Glomerular visceral epithelial cell (primary cell): ENCODE measurements at regions not wholly inside any gene's neighbourhood (a gene's known extent, or its start where the extent isn't known, plus 50 kb on each side); places are given as distances from the start of the nearest gene placed in this dataset.

Source experiments
- DNase-seq: peaks from one replicate; pipeline ENCODE4 v3.0.0-alpha.2; 2016; ENCODE audit errors: extremely low spot score

- DNase-seq: no peak
Measured at GRCh38 chr1:106749491-106749890, 307.0 kb upstream of the PRMT6 start.

DNA sequence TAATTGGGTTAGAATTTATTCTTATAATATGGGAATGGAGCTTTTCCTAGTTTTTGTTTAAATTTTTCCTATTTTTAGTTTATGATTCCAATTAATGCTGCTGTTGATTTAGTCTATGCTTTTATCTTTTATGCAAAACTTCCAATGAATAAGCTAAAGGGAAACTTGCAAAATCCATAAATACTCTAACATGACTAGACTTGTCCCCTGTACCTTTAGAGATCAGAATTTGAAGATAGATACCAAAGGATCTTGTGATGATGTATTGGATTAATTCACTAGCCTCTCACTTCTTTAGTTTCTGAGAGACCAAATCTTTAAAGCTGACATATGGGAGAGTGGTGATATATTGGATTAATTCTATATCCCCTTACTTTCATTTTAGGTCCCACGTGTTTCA lies 306.6 kb upstream of the PRMT6 start:
- DNase-seq: no peak

DNA sequence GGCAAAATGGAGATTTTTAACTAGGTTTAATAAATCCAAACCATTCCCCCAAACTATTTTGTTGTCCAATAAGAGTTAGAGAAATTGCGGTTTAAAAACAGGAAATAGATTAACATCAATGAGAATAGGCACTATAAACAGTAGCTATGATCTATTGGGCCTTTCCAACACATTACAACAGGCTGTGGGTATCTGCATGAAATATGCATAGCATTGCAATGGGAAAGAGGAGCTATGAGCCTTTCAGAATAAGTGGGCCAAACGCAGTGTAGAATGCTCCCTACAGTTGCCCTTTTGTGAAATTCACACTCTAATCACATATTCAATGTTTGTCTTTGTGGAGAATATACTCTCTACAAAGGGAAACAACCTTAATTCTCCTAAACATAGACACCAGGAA lies 305.5 kb upstream of the PRMT6 start:
- no peak for DNase-seq

DNA sequence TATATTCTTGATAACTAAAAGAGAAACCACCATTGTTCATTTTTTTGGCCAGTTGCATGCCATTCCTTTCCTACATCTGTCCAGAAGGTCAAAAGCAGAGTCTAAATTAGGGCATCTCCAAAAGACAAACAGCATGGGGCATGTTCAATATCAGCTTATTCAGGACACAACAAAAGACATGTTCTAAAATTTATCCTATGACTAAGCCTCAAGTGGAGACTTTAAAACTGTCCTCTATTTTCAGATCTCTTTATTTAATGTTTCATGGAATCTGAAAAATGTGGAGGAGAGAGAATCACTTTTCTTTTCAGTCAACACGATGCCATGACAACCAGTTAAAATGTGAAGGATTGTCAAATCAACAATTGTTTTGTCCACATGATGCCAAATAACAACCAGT lies 303.4 kb upstream of the PRMT6 start:
- DNase-seq: no peak

DNA sequence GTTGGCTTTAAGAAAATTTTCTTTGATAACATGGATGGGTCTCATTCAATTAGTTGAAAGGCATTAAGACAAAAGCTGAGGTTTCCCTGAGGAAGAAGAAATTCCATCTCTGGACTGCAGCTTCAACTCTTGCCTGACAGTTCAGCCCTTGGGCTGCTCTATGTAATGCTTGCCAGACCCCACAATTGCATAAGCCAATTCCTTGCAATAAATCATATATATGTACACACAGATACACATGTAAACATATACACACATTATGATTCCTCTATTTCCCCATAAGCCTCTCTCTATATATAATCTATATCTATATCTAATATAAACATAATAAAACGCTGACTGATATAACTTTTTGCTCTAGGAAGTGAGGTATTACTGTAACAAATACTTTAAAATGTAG lies 301.5 kb upstream of the PRMT6 start:
- no peak for DNase-seq

DNA sequence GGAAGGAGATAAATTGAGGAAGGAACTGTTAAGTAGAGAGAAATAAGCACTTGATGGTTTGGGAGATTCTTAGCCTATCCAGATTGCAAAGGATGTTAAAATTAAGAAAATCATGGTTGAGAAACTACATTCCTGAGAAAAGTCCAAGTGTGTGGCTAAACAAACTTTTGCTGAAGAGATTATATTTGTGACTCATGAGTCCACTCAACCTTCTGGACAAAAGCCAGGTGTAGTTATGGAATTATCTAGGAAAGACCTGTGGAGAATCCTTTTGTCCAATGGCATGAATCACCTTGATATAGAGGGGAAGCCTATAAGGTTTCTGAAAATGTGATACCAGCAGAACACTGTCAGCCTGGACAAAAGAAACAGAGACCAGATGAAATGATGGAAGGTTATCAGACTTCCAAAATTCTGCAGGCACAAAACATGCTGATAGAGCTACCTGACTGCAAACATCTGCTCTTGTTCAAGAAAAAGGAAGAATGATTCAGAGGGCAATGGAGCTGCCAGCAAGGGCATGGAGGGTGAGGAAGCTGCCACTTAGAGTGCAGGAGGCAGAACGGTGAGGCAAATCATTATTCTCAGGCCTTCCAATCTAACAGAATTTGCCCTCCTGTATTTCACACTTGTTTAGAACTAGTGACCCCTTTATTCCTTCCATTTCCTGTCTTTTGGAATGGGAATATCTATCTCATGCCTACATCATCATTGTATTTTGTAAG lies 300.6 kb upstream of the PRMT6 start:
- peak; percentile 82 for DNase-seq

GRCh38 chr1:106756752-106757151 lies 299.7 kb upstream of the PRMT6 start:
- DNase-seq: no peak

DNA sequence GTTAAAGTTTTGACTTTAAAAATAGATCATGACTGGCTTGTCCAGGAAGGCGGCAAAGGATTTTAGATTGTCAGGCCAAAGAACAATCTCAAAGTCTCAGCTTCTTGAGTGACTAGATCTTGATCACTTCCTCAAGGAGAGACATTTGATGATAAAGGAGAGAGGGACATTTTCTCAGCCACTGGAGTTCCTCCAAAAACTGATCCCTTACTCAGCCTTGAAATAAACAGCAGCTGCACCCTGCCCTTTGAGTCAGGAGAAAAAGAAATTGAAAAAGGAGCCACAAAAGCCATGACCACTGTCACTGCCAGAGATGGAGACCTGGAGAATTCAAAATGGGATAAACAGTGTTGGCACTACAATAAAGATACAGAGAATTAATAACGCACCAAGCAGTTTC lies 288.4 kb upstream of the PRMT6 start:
- DNase-seq: peak; percentile 22

GRCh38 chr1:106768501-106768900 lies 288.0 kb upstream of the PRMT6 start:
- peak; percentile 46 for DNase-seq

GRCh38 chr1:106773206-106773605 lies 283.3 kb upstream of the PRMT6 start:
- no peak for DNase-seq

GRCh38 chr1:106780066-106780465 lies 276.4 kb upstream of the PRMT6 start:
- no peak for DNase-seq

GRCh38 chr1:106780806-106781569 lies 275.5 kb upstream of the PRMT6 start:
- peak; percentile 1 for DNase-seq

- no peak for DNase-seq
Measured at GRCh38 chr1:106785176-106785575, 271.3 kb upstream of the PRMT6 start.

- no peak for DNase-seq
Measured at GRCh38 chr1:106787520-106787919, 269.0 kb upstream of the PRMT6 start.

DNA sequence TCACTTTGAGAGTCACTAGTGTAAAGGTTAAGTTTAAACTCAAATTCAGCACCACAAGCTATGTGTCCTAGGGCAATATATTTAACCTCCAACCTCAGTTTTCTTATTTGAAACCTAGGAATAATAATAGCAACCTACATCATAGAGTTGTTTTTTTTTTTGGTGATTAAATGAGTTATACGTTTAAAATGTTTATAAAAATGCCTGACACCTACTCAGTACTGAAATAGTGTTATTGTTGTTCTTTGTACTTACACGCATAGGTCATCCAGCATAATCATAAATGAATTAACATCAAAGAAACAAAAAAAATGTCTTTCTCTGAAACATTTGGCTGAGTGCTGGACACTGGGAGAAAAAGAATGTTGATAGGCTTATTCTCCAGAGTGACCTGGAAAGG lies 266.8 kb upstream of the PRMT6 start:
- no peak for DNase-seq

GRCh38 chr1:106791041-106791440 lies 265.4 kb upstream of the PRMT6 start:
- DNase-seq: no peak

DNA sequence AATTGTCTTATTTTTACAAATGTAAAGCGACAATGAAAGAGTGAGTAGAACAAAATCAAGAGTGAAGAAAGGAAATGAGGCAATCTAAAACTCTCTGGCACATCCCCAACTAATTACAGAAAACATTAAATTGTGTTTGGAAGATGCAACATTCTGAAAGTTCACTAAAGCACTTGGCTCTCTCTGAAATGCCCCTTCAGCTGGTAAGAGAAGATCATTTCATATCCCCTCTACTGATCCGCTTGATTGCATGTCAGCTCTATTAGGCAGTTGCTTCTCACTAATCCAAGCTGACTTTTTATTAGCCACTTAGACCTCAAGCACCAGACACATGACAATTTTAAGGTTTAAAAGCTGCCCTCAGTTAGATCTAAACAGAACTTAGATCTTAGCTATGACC lies 262.8 kb upstream of the PRMT6 start:
- DNase-seq: no peak

- no peak for DNase-seq
Measured at GRCh38 chr1:106798991-106799390, 257.5 kb upstream of the PRMT6 start.

DNA sequence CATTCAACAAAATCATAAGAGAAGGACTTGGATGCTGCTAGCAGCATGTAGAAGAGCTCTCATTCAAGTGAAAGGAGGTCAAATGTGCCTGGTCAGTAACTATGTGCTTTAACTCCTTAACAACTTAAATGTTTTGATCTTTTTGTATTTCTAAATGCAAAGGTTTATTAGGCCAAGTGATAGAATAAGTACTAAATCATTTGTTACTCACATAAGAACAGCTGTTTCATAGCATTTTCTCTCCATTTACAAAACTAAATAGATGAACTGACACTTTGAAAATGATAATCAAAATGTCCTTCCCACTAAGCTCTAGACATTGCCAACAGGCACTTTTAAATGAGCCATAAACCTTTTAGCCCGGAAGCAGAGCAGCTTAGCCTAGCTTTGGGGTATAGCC lies 254.3 kb upstream of the PRMT6 start:
- no peak for DNase-seq

DNA sequence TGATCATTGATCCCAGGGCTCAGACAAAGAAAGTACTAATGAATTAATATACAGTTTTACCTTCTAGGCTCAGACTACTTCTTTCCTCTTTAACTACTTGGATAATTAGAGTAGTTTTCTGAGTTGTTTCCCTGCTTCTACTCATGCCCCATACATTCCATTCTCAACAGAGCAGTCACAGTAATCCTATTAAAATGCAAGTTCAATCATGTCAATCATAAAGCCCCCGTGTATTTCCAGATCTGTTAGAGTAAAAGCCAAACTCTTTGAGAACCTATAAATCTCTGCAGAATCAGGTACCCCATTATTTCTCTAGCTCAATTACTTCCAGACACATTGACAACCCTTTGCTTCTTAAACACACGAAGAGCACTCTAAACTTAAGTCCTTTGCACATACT lies 242.1 kb upstream of the PRMT6 start:
- DNase-seq: no peak

DNA sequence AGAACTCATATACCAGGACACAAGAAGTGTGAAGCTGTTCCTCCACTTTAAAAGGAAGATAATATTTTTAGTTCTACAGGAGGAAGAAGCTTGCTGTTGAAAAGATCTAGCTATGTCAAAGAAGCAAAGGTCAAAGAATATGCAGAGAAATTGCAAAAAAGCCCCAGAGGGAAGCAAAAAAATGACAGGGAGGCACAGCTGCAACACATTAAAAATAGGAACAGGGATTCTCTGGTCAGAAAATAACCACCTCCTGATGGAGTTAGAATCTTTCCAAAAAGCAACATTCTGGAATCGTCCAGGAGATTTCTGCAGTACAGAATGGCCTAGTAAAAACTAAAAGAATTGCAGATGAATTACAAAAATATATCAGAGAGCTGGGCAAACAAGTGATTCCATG lies 238.9 kb upstream of the PRMT6 start:
- no peak for DNase-seq

DNA sequence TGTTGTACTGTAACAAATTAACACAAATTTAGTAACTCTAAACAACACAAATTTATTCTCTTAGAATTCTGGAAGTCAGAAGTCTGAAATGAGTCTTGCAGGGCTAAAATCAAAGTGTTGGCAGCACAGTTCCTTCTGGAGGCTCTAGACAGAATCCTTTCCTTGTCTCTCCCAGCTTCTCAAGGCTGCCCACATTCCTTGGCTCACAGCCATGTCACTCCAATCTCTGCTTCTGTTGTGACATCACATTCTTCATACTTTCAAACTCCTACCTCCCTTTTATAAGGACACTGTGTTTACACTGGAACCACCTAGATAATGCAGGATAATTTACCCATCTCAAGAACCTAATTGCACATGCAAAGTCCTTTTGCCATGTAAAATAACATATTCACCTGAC lies 225.0 kb upstream of the PRMT6 start:
- peak; percentile 28 for DNase-seq

GRCh38 chr1:106836708-106837107 lies 219.8 kb upstream of the PRMT6 start:
- no peak for DNase-seq

GRCh38 chr1:106843518-106843917 lies 213.0 kb upstream of the PRMT6 start:
- no peak for DNase-seq
